AG09319 (cell line): ENCODE measurements at regions not wholly inside any gene's neighbourhood (a gene's known extent, or its start where the extent isn't known, plus 50 kb on each side); places are given as distances from the start of the nearest gene placed in this dataset.

Experiments used
- DNase-seq: peaks from one replicate; pipeline ENCODE4 v3.0.0-alpha.2; 2010; ENCODE audit warnings: low read depth; ENCODE audit errors: extremely low read depth
- TF ChIP-seq, protein P1 (sequence below): IDR thresholded peaks from 2 replicates; pipeline ENCODE4 v1.5.1; 2011; ENCODE audit warnings: low read depth, mild to moderate bottlenecking, inconsistent platforms, low read length, moderate library complexity

DNA sequence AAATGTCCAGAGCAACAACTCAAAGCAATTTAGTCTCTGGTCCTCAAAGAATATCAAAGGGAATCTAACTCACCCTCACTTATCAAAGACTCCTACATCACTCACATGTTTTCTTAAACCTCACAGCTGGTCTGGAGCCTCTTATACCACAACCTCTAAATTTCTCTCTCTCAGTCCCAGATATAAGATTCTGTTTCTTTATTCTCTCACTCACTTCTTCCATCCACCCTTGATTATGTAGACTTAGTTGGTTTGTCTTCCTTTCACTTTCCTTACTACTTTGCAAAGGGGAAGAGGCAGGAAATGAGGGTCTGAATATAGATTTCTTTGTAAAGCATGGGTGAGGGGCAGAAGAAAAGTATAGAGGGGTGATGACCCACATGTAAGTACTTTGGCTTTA lies 75.4 kb upstream of the STARD4 start:
- DNase-seq, result no peak
- TF ChIP-seq, protein P1, sequence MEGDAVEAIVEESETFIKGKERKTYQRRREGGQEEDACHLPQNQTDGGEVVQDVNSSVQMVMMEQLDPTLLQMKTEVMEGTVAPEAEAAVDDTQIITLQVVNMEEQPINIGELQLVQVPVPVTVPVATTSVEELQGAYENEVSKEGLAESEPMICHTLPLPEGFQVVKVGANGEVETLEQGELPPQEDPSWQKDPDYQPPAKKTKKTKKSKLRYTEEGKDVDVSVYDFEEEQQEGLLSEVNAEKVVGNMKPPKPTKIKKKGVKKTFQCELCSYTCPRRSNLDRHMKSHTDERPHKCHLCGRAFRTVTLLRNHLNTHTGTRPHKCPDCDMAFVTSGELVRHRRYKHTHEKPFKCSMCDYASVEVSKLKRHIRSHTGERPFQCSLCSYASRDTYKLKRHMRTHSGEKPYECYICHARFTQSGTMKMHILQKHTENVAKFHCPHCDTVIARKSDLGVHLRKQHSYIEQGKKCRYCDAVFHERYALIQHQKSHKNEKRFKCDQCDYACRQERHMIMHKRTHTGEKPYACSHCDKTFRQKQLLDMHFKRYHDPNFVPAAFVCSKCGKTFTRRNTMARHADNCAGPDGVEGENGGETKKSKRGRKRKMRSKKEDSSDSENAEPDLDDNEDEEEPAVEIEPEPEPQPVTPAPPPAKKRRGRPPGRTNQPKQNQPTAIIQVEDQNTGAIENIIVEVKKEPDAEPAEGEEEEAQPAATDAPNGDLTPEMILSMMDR, result no peak

GRCh38 chr5:111585946-111586345 lies 73.6 kb upstream of the STARD4 start:
- TF ChIP-seq, protein P1, result no peak

GRCh38 chr5:111585291-111585690 lies 73.0 kb upstream of the STARD4 start:
- no peak for DNase-seq
- TF ChIP-seq, protein P1, result no peak

More at GRCh38 chr5:111585946-111586345, 73.6 kb upstream of the STARD4 start:
- no peak for DNase-seq

- TF ChIP-seq, protein P1, result no peak
- no peak for DNase-seq
Observed at GRCh38 chr5:111584651-111585050, 72.3 kb upstream of the STARD4 start.

GRCh38 chr5:111583758-111584203 lies 71.4 kb upstream of the STARD4 start:
- DNase-seq, result no peak
- TF ChIP-seq, protein P1, result no peak

DNA sequence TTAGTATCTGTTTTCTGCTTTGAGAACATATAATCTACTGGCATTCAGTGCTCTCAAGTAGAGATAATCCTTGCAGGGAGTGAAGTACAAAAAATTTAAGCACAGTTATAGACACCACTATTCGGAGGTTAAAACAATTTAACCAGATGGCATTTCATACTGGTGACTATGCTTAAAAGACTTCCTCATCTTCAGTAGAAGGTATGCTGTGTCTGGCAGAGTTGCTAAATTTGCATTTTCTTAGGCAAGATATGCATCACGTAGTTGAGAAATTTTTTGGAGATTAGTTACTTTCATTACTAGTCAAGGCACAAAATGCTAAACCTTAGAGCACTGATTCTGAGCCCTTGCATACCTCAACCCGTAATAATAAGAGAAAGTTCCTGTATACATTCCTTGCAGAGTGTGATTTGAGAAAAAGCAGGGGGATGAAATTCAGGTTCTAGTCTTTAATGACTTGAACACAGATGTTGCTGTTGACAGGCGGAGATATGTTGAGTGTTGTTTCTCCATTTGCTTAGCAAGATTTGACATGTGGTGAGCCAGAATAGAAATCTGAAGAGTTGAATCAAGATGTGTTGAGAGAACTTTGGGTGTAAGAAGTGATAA lies 70.8 kb upstream of the STARD4 start:
- peak; percentile 35 for DNase-seq
- TF ChIP-seq, protein P1, result no peak

DNA sequence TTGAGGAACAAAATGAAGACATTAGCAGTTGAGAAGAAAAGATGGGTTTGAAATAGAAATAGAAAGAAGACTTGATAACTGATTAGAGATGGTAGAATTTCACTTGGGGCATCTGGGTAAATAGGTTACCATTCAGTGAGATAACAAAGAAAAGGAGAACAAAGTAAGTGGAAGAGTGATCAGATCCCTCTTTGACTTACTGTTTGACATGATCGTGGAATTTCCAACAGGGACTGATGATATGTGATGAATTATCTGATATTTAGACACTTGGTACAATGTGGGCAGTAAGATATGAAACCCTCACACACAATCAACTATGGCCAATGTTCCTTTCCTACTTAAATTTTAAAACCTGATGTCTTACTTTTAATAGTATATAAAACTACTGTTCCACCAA lies 70.1 kb upstream of the STARD4 start:
- TF ChIP-seq, protein P1, result no peak
- DNase-seq, result no peak
